ENCODE measurements at regions not wholly inside any gene's neighbourhood (a gene's known extent, or its start where the extent isn't known, plus 50 kb on each side); places are given as distances from the start of the nearest gene placed in this dataset.

DNA sequence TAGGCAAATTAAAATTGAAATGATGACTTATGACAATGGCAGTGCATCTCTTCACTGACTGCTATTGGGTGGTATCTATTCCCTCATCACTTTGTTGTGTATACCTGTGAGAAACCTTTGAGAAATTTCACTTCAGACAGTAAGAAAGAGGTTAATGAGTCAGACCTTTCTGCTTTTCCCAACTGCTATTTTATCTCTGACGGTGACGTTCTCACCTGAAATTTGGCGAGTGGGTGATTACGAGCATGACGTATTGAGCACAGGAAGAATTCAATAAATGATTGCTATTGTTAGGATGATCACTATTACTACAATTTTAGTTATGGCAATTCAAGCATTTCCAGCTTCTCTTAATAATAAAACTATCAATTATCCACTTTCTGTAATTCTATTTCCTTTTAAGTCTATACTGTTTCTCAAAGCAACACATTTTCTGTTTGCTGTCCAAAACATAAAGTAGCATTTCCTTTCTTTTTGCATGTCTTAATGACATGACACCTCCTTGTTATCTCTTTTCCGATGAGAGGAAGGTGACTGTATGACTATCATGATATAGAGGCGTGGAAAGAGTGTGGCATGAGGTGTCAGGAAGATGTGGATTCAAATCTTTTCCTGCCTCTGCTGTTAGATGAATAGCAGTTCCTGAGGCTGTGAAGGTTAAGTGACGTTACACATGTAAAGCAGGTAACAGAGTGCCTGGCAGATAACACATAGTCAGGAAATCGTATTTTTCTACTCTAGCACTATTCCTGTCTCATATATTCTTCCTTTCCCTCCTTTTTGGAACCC is 504.9 kb upstream of the SEMA6D start:
- H3K27me3 ChIP-seq (ENCODE audit: control insufficient read depth in 1 of 2, insufficient read depth in 2 of 2, low read length in 2 of 2): no peaks in the 10 kb centered on the region
- H3K27ac ChIP-seq (ENCODE audit: extremely low read length, insufficient read depth, low read length): no peak overlapping the region
- intact Hi-C loops (cut with micrococcal nuclease; ENCODE audit: unreplicated experiment): no loop called here
- in situ Hi-C loops (cut with HindIII; ENCODE audit: extremely low pct_ligation_motif_present, low pct_unique_long_range_greater_than_20kb): no loop called here
- no peak overlapping the region for H3K4me3 ChIP-seq (replicated peaks in 1 of 3; ENCODE audit: insufficient read depth in 1 of 3, low read depth in 2 of 3, low read length in 3 of 3)
- WGBS (ENCODE audit: low lambda C conversion rate): 19% methylated on average over 9 of the region's 9 CpGs
- H3K79me2 ChIP-seq (ENCODE audit: insufficient read depth, low read length): no peaks in the 10 kb centered on the region
- H4K20me1 ChIP-seq (ENCODE audit: insufficient read depth, low read length): no peaks in the 10 kb centered on the region
- DNase-seq (ENCODE audit: low spot score) (no peak), FAIRE-seq (no peak), ATAC-seq (no peak)
- ChIA-PET CTCF (ENCODE audit: low intra/inter-chr PET ratio, low total read pairs) (no interaction called here), POLR2A (no interaction called here)
- H3K36me3 ChIP-seq (replicated peaks in 1 of 2; ENCODE audit: control insufficient read depth in 1 of 2, insufficient read depth in 2 of 2, low read length in 2 of 2): no peaks in the 10 kb centered on the region
- no peak overlapping the region for H3K9ac ChIP-seq (ENCODE audit: insufficient read depth, low read depth, low read length)
- peaks cover 71% of the 10 kb centered on the region for H3K9me3 ChIP-seq (ENCODE audit: low read length)
- H2AFZ ChIP-seq (ENCODE audit: low read length): no peak overlapping the region
- H3K4me2 ChIP-seq (ENCODE audit: low read depth, low read length): no peak overlapping the region
- H3K4me1 ChIP-seq (ENCODE audit: insufficient read depth, low read length): no peaks in the 10 kb centered on the region
- BruUV-seq (replicated peaks): no TSS peak
- TF ChIP-seq CREB1 (IDR thresholded peaks at IDR 0.05) (0 out of 2 replicates have a peak, but pooled peaks have one; percentile 41), CREB1 (CRISPR knock-in tag; IDR thresholded peaks at IDR 0.05) (no peak), HNRNPH1 (optimal IDR thresholded peaks at IDR 0.05; ENCODE audit: low read depth, low read length) (no peak)

DNA sequence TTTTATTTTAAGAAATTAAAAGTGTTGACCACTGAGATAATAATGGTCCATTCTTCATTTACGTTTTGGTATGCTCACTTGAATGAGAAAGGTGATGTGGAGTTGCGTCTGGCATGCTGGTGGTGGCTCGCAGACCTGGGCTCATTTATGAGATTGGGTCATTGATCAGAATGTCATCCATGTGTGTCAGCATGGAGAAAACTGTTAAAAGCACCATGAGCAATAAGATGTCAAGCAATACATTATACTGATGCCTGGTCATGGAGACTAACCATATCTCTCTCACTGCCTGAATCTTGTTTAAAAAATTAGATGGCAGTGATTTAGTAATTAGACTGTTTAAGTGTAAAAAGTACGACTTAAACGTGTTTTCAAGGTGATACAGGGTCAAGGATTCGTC is 503.4 kb upstream of the SEMA6D start:
- DNase-seq (ENCODE audit: low spot score) (no peak), FAIRE-seq (no peak), ATAC-seq (no peak)
- BruUV-seq (replicated peaks): no TSS peak
- POLR2A ChIA-PET: no interaction called here
- no peak overlapping the region for H3K27ac ChIP-seq (ENCODE audit: extremely low read length, insufficient read depth, low read length)
- no peaks in the 10 kb centered on the region for H3K4me1 ChIP-seq (ENCODE audit: insufficient read depth, low read length)
- no peak overlapping the region for H2AFZ ChIP-seq (ENCODE audit: low read length)
- 9% methylated on average over 6 of the region's 6 CpGs for WGBS (ENCODE audit: low lambda C conversion rate)
- no peak overlapping the region for H3K4me2 ChIP-seq (ENCODE audit: low read depth, low read length)
- in situ Hi-C loops (cut with HindIII; ENCODE audit: extremely low pct_ligation_motif_present, low pct_unique_long_range_greater_than_20kb) (no loop called here), intact Hi-C loops (cut with micrococcal nuclease; ENCODE audit: unreplicated experiment) (no loop called here)
- peaks cover 70% of the 10 kb centered on the region for H3K9me3 ChIP-seq (ENCODE audit: low read length)
- H4K20me1 ChIP-seq (ENCODE audit: insufficient read depth, low read length): no peaks in the 10 kb centered on the region
- no peaks in the 10 kb centered on the region for H3K27me3 ChIP-seq (ENCODE audit: control insufficient read depth in 1 of 2, insufficient read depth in 2 of 2, low read length in 2 of 2)
- H3K9ac ChIP-seq (ENCODE audit: insufficient read depth, low read depth, low read length): no peak overlapping the region
- no peak overlapping the region for H3K4me3 ChIP-seq (replicated peaks in 1 of 3; ENCODE audit: insufficient read depth in 1 of 3, low read depth in 2 of 3, low read length in 3 of 3)
- CTCF ChIA-PET (ENCODE audit: low intra/inter-chr PET ratio, low total read pairs): no interaction called here
- no peaks in the 10 kb centered on the region for H3K79me2 ChIP-seq (ENCODE audit: insufficient read depth, low read length)
- H3K36me3 ChIP-seq (replicated peaks in 1 of 2; ENCODE audit: control insufficient read depth in 1 of 2, insufficient read depth in 2 of 2, low read length in 2 of 2): no peaks in the 10 kb centered on the region
- TF ChIP-seq ZFP82 (CRISPR knock-in tag; IDR thresholded peaks at IDR 0.05; ENCODE audit: borderline replicate concordance) (no peak), MYC (CRISPR knock-in tag; IDR thresholded peaks at IDR 0.05; ENCODE audit: borderline replicate concordance) (no peak), ZBTB21 (CRISPR knock-in tag; IDR thresholded peaks at IDR 0.05) (no peak), RNF219 (CRISPR knock-in tag; IDR thresholded peaks at IDR 0.05) (no peak), ZSCAN29 (CRISPR knock-in tag; conservative IDR thresholded peaks at IDR 0.05) (no peak), BHLHE40 (IDR thresholded peaks at IDR 0.05; ENCODE audit: low read length) (no peak), SMAD9 (CRISPR knock-in tag; IDR thresholded peaks at IDR 0.05) (no peak), ZBTB39 (CRISPR knock-in tag; IDR thresholded peaks at IDR 0.05) (no peak), SIX4 (CRISPR knock-in tag; IDR thresholded peaks at IDR 0.05) (no peak), MBNL3 (CRISPR knock-in tag; conservative IDR thresholded peaks at IDR 0.05) (no peak), ZNF253 (CRISPR knock-in tag; IDR thresholded peaks at IDR 0.05; ENCODE audit: borderline replicate concordance) (no peak), TCF7 (IDR thresholded peaks at IDR 0.05; ENCODE audit: low read depth) (no peak), HOXA3 (CRISPR knock-in tag; IDR thresholded peaks at IDR 0.05) (no peak), ZNF138 (CRISPR knock-in tag; IDR thresholded peaks at IDR 0.05; ENCODE audit: low read depth) (no peak)
